GM19025 (cell line): ENCODE measurements at regions not wholly inside any gene's neighbourhood (a gene's known extent, or its start where the extent isn't known, plus 50 kb on each side); places are given as distances from the start of the nearest gene placed in this dataset.

ENCODE experiments used
- ATAC-seq: cut with Tn5 transposase; IDR thresholded peaks from one replicate; pipeline ENCODE4 v1.9.1; 2021; ENCODE audit warnings: mild to moderate bottlenecking, low read depth, moderate library complexity; ENCODE audit not compliant: unreplicated experiment

- no peak for ATAC-seq
Measured at GRCh38 chr17:72297326-72298115, 176.7 kb downstream of the SOX9 start.

- ATAC-seq = no peak
Measured at GRCh38 chr17:72299100-72299499, 178.3 kb downstream of the SOX9 start.

GRCh38 chr17:72299592-72299991 is 178.8 kb downstream of the SOX9 start:
- no peak for ATAC-seq

- ATAC-seq = no peak
Measured at GRCh38 chr17:72301887-72302286, 181.1 kb downstream of the SOX9 start.

- no peak for ATAC-seq
Measured at GRCh38 chr17:72302735-72303134, 181.9 kb downstream of the SOX9 start.

- no peak for ATAC-seq
Measured at GRCh38 chr17:72303787-72304733, 183.2 kb downstream of the SOX9 start.

GRCh38 chr17:72304859-72305258 is 184.0 kb downstream of the SOX9 start:
- ATAC-seq = no peak

GRCh38 chr17:72305472-72305871 is 184.7 kb downstream of the SOX9 start:
- ATAC-seq = no peak

GRCh38 chr17:72306037-72306436 is 185.2 kb downstream of the SOX9 start:
- no peak for ATAC-seq

GRCh38 chr17:72307836-72308235 is 187.0 kb downstream of the SOX9 start:
- ATAC-seq = no peak

- no peak for ATAC-seq
Measured at GRCh38 chr17:72308744-72309385, 188.0 kb downstream of the SOX9 start.

- ATAC-seq = no peak
Measured at GRCh38 chr17:72311004-72311403, 190.2 kb downstream of the SOX9 start.

GRCh38 chr17:72315122-72315913 is 194.5 kb downstream of the SOX9 start:
- ATAC-seq = no peak

- peak; percentile 6 for ATAC-seq
Measured at GRCh38 chr17:72318131-72318530, 197.3 kb downstream of the SOX9 start.

GRCh38 chr17:72321896-72322295 is 201.1 kb downstream of the SOX9 start:
- ATAC-seq = no peak

GRCh38 chr17:72332367-72332766 is 211.5 kb downstream of the SOX9 start:
- peak; percentile 89 for ATAC-seq

- ATAC-seq = no peak
Measured at GRCh38 chr17:72333570-72333969, 212.8 kb downstream of the SOX9 start.

GRCh38 chr17:72334205-72334604 is 213.4 kb downstream of the SOX9 start:
- ATAC-seq = no peak

GRCh38 chr17:72336026-72336803 is 215.4 kb downstream of the SOX9 start:
- no peak for ATAC-seq

- no peak for ATAC-seq
Measured at GRCh38 chr17:72336804-72337070, 215.9 kb downstream of the SOX9 start.
